HG03558 (cell line): ENCODE measurements at regions not wholly inside any gene's neighbourhood (a gene's known extent, or its start where the extent isn't known, plus 50 kb on each side); places are given as distances from the start of the nearest gene placed in this dataset.
"Not testable (repeated sequence)": the region's sequence is repeated elsewhere in the genome, so short reads cannot be mapped to it uniquely, and the experiment has no call there.

Experiments used
- ATAC-seq: cut with Tn5 transposase; IDR thresholded peaks from one replicate; pipeline ENCODE4 v1.9.1; 2021; ENCODE audit warnings: moderate number of reproducible peaks; ENCODE audit not compliant: unreplicated experiment; ENCODE audit errors: extremely low read depth

DNA sequence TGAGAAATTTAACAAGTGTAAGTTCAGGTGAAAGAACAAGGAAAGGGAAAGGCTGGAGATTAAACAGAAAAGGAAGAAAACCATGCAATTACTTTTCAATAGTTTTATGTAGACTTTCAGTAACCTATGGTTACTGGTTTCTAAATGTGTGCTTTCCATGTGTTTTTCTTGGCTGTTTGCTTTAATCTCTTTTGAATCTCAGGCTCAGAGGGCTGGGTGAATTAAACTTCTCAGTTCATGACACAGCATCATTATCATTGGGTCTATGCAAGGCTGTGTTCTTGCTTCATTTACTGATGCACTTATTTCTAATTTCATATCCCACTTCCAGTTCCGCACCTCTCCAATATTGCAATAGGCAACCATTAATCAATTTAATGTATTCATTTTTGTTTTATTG is 266.5 kb upstream of the UGT8 start:
- ATAC-seq = no peak

DNA sequence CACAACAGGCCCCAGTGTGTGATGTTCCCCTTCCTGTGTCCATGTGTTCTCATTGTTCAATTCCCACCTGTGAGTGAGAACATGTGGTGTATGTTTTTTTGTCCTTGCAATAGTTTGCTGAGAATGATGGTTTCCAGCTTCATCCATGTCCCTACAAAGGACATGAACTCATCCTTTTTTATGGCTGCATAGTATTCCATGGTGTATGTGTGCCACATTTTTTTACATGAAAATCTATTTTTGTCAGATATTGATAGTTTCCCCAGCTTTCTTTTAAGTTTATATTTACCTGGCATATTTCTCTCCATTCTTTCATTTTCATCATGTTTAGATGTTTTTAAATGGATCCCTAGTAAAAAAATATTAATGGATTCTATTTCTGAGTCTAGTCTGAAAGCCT is 264.2 kb upstream of the UGT8 start:
- not testable (repeated sequence) for ATAC-seq

DNA sequence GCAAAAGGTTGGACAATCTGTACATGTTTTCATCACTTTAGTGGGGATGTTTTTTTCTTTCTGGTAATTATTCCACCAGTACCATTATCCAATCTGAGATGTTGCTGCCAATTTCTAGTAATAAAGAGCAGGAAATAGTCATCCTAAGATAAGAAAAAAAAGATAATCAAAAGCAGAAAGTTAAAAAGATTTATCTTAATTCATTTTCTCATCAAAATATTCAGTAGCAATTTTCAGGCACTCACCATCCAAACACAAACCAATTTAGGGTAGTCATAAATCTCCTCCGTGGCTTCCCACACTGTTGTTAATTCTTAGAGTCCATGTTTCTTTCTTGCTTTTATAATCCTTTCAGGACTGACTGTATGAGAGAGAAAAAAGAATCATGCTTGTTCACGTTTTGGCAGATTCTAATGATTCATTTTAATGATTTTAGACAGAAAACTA is 263.7 kb upstream of the UGT8 start:
- no peak for ATAC-seq

DNA sequence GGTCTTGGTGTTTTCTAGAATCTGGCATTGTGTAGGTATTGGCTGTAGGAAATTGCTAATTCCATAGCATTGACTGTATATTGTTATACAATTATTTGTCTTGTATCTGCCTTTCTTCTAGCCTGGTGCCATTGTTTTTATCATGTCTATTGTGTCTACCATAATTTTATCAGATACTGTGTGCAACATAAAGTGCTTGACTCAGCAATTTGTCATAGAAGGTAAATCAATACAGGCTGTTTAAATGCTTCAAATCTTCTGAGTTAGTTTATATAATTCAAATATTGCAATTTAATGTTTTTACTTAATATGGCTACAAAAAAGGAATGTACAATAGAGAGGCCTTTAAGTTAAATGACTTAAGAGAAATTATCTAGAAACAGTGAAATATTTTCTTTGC is 263.3 kb upstream of the UGT8 start:
- ATAC-seq = no peak

DNA sequence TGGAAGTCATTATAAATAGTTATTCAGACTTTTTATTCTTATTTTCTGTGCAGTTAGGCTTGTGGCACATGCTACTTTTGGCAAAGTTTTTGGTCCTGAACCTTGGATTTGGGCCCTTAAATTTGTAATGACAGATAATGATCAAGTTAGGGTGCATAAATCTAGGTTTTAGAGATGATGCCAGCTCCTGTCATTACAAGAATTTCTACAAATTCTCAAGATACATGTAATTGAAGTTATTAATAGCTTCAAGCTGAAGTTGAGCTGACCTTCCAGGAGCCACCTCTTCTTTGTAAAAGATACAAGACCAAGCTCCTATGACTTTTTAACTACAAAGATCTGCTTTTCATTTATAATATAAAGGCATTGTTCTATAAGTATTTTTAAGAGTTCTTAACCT is 255.6 kb upstream of the UGT8 start:
- ATAC-seq = no peak

DNA sequence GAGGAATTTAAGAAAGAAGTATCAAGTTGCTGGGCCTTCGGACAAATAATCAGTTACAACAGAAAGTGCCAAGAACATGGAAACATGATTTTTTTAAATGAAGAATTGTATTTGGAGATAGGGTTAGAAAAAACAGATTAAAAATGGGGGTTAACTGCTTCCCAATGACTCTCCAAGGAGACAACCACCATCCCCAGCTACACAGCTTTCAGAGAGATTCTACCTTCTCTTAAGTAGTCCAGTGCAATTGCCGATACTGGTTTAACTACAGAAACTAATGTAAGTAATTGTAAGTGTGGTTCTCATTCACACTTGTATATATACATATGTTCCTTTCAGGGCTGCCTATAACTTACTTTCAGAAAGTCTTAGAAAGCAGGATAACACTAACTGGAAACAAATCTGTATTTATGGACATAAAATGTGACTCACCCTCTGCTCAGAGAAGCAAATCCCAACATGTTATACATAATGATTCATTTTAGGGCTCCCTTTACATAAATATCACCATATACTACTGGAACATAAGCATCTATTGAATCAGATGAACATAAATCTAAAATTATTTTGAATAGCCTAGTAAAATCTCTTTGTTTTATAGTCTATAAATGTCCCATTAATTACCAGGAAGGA is 248.9 kb upstream of the UGT8 start:
- no peak for ATAC-seq

DNA sequence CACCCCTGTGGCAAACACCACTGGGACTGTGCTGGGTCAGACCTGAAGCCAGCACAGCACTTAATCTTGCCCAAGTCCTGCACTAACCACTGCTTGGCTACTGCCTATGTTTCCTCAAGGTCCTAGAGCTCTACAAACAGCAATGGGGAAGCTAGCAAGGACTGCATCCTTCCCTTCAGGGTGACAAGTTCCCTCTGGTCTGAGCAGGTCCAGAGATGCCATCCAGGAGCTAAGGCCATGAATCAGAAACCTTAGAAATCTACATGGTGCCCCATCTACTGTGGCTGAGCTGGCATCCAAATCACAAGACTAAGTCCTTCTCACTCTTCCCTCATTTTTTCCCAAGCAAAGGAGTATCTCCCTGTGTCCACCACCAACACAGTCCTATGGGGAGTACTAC is 239.7 kb upstream of the UGT8 start:
- ATAC-seq = no peak

DNA sequence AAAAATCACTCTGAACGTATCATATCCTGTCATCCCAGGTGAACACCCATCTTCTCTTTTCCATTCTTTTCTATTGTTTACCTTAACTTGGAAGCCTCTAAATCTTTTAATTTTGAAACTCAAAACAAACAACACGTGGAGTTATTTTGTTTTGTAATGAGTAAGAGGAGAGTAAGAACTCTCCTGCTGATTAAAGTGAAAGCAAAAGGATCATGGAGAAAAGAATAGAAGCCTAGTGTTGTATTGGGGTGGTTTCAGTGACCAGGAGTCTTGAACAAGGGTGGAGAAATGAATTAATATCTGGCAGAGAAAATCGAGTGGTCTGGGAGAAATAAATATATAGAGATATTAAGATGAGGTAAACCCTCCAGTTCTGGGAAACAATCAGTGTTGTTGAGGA is 237.4 kb upstream of the UGT8 start:
- no peak for ATAC-seq

DNA sequence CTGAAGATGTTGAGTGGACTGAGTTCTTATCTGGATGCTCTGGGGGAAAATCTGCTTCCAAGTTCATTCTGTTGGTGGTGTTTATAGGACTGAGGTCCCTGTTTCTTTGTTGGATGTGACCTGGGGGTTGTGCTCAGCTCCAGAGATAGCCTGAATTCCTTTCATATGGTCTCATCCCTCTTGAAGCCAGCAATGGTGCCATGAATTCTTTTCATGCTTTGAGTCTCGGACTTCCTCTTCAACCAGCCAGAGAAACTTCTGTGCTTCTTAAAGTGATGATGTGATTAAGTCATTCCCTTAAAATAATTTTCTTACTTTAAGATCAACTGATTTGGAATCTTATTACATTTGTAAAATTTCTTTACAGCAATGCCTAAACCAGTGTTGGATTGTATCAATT is 233.8 kb upstream of the UGT8 start:
- no peak for ATAC-seq

DNA sequence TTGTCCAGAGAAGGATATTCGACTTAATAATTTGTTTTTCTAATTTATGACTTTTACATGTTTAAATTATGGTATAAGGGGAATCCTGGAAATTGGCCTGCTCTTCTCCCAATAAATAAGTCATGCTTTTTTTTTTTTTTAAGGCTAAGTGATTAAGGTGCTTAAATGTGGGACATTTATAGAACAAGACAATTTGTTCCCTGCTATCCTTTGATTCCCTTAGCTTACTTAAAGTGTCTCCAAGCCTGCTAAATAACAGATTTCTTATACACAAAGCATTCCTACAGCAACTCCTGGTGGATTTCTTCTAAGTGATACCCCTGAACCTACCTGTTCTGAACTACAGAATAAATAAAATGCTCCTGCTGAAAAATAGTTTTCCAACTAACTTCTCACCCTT is 233.0 kb upstream of the UGT8 start:
- ATAC-seq = no peak

DNA sequence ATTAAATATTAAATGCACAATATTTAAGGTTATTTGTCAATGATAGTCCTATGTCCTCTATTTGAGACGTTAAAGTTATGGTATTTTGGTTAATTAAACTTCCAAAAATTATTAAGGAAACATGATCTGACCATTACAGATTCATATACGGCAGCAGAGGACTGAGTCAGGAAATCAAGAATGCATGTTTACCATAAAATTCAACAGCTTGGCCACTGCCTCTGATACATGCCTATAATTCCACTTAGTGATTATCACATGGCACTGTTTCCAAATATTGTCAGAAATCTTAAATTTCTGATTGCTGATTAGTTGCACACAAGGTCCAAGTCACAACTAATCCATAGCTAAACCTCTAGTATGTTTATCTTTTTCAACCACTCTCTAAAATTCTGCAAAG is 232.2 kb upstream of the UGT8 start:
- no peak for ATAC-seq

DNA sequence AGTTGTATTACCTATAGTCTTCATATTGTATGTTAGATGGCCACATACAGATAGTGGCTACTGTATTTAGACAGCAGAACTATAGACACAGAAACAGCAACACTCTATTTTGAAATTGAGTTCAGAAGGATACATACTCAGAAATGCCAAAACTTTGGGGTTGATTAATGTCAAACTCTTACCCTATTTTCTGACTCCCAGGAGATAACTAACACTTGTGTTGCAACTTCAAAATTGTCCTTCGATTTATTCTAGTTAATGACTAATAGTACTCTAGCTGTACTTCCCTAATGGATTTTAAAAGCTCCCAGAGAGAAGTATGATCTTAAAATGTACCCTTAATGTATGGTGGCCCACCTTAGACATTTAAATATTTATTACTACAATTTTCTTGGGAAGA is 229.9 kb upstream of the UGT8 start:
- ATAC-seq = no peak

DNA sequence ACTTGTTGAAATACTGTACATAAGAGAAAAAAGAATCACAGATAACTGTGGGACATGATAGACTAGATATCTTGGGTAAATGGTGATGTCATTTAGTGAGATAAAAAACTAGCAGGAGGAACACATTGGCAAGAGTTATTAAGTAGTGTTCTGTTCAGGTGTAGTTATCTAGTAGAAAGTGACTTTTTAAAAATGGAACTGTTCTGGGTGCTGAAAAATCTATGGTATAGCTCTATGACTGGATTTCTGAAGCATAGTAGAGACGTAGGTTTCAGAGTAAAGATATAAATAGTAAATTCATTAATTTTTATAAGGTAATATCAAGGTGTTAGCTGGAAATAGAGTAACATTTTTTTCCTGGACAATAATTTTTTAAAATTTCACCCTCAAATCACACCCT is 225.1 kb upstream of the UGT8 start:
- ATAC-seq = no peak

DNA sequence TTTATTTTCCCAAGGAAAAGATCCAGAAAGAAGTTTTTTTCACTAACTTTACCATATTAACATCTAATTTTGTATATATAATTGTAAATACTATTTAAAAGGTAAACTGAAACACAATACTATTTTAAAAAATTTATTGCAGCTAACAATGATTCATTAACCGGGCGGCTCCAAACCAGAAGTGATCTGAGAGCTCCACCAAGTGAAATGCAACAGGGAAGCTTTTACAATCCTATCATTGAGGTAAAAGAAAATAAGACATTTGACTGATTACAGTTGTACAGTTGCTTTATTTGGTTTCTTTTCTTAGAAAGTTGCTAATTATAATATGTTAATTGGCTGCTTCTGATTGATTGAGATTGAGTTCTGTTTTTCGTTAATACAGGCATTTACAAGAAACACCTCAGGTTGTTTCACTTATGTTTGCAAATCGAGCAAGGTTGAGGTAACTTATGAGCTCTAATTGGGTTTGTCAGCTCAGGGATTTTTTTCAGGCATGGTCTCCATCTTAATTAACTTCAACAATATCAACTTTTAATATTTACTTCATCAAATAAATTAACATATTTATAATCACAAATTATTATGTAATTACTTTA is 220.2 kb upstream of the UGT8 start:
- no peak for ATAC-seq

DNA sequence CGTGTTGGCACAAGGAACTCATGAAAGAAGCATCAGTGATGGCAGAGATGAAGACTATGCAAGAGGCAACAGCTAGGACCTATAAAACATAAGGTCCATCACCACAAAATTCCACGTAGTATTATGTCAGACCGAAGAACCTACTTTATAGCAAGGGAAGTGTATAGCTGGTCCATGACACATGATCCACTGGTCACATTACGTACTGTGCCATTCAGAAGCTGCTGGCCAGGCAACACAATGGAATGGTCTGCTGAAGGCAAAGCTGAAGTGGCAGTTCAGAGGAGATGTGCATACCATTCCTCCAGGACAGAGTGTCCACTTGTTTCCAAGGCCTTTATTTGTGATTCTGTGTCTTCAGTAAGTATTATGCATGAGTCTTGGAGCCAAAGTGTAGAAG is 215.5 kb upstream of the UGT8 start:
- ATAC-seq = no peak

DNA sequence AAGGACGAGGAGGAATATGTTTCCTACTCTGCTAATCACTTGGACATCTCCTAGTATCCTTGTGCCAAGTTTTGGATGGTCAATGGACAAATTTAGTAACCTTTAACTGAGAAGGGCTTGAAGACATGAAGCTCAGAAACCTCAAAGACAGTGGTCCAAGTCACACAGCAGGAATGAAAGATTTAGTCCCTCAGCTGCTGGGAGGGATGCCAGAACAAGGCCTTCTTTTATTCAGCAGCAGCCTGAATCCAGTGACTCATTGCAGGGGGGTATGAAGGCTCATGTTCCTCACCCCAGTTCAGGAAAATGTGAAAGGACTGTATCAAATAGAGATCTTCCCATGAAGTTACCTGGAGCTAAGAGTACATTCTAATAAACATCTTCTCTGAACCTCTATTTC is 214.9 kb upstream of the UGT8 start:
- ATAC-seq = no peak

DNA sequence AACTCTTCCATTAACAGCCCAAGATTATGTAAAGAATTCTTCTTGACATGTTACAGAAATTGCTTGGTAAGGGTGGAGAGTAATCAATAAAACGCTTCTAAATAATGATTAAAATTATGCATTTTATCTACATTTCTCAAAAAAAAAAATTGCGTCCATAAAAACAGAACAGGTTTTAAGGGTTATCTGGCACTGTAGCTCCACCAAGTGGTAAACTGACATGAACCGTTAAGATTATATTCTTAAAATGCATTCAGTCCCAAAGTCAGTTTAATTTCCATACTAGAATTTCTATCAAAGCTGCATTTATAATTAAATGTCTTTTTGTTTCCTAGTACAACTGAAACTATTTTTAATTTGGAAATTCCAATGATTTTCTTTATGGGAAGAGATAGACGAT is 214.0 kb upstream of the UGT8 start:
- ATAC-seq = no peak

DNA sequence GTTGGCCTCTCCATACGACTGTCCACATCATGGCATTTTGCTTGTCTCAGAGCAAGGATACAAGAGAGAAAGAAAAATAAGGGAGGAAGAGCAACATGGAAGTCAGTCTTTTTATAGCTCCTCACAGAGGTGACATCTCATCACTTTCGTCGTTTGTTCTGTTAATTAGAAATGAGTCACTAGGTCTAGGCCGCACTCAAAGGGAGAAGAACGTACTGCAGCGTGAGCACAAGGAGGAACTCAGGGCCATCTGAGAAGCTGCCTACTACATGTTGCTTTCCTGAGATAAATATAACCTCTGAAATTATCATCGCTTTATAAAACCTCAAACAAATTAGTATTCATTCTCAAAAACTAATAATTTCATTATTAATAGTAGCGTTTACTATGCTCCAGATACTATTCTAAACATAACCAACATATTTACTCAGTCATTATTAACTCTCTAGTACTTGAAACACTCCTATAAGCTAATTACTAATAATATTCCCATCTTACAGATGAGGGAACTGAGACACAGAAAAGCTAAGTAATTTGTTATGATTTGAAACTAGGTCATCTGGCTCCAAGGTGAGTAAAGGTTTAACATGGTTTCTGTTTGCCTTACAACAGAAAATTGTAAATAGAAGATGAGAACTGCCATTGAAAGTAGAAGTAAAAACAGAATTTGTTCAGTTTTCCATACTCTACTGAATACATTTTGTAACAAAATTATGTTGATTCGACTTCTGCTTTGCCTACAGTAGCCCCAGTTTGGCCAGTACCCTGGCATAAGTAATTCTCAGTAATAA is 213.2 kb upstream of the UGT8 start:
- ATAC-seq = no peak

DNA sequence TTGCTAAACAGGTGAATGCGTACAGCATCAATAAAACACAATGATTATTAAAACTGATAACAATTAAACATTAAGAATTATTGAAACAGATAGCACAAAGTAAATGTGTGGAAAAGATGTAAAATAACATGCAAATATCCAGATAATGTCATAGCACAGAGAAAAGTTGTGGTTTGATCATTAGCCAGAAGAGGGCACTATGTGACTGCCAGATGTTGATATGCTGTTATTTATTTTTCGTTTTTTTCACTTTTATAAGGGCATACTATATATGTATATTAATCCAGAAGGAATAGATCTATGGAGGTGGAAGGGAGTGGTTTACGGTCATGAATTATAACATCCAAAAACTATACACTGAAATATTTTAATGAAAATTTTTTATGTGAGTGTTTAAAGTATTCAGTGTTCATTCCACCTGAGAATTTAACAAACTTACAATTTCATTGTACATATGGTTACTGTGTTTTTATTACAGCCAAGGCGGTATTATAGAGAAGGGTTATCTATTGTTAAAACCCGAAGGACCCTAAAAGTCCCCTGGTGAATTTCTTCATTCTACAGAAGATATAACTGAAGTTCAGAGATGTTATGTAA is 211.9 kb upstream of the UGT8 start:
- ATAC-seq = no peak

DNA sequence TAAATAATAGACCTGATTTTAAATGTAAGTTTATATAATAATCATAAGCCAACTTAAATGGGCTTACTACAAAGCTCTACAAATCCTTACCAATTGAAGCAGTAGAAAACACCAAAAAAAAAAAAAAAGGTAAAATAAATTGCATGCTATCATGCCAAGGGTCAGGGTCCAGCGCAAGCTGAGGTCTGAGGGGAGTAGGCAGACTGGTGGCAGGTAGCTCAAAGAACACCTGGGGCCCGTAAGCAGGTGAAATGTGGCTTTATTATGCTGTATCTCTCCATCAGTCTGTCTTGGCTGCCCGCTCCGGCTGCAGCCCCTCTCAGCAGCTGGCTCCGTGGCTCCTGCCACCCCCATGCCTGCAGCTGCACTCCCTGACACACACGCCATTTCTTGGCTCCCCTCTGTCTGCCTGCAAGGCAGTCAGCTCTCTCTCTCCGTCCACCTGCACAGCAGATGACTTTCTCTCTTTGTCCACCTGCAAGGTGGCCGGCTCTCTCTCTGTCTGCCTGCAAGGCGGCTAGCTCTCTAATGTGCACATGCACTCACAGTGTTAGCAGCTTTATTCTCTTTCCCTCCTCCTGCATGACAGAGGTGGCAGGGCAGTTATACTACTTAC is 209.4 kb upstream of the UGT8 start:
- ATAC-seq = no peak
